ENCODE measurements at regions not wholly inside any gene's neighbourhood (a gene's known extent, or its start where the extent isn't known, plus 50 kb on each side); places are given as distances from the start of the nearest gene placed in this dataset.
A peak's percentile ranks its signal among the peaks of the same experiment; 100 is the strongest.

DNA sequence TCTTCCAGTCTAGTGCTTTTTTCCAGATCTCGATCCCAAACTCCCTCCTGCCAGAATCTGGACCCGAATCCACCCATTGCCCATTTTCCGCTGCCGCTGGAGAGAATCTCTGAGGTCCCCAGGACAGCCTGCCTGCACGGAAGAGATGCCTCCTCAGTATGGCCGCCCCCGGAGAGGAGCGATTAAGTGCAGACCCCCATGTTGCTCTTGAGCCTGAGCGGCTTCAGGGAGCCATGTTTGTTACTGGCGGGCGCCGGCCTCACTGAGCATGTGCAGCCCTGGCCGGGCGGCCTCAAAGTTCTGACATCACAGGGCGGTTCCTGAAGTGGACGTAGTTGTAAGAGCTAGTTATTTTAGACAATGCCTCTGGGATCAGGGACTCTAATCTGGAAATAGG, 1342.9 kb downstream of the SPATA31A7 start:
- peak; percentile 82 for TF ChIP-seq YY1 (IDR thresholded peaks at IDR 0.05; ENCODE audit: low read depth)

Measured in Ishikawa (cell line).